GM12865 (cell line): ENCODE measurements at regions not wholly inside any gene's neighbourhood (a gene's known extent, or its start where the extent isn't known, plus 50 kb on each side); places are given as distances from the start of the nearest gene placed in this dataset.

Experiments
- DNase-seq: peaks from one replicate; pipeline ENCODE4 v3.0.0; 2010; ENCODE audit warnings: low read depth
- H3K4me3 ChIP-seq: 2 replicates; pipeline ENCODE4 v1.5.1; 2011; ENCODE audit warnings: mild to moderate bottlenecking, low read depth, low read length, control low read depth
- CTCF ChIP-seq: IDR thresholded peaks from 2 replicates; pipeline ENCODE4 v1.5.1; 2011; ENCODE audit warnings: low read length, control low read depth, low read depth, inconsistent platforms; ENCODE audit not compliant: insufficient read depth; ENCODE audit errors: missing control alignments

- TF ChIP-seq CTCF, result no peak
- no peak for DNase-seq
- H3K4me3 ChIP-seq, result no peak overlapping the region
Measured at GRCh38 chr4:181477591-181477990, 765.6 kb upstream of the TENM3 start.

GRCh38 chr4:181478656-181479055 is 764.5 kb upstream of the TENM3 start:
- no peak for TF ChIP-seq CTCF
- no peak overlapping the region for H3K4me3 ChIP-seq
- DNase-seq, result no peak

GRCh38 chr4:181479141-181479540 is 764.1 kb upstream of the TENM3 start:
- H3K4me3 ChIP-seq, result no peak overlapping the region
- DNase-seq, result no peak
- TF ChIP-seq CTCF, result no peak

GRCh38 chr4:181484396-181484795 is 758.8 kb upstream of the TENM3 start:
- H3K4me3 ChIP-seq, result no peak overlapping the region
- no peak for DNase-seq
- no peak for TF ChIP-seq CTCF

- no peak overlapping the region for H3K4me3 ChIP-seq
- no peak for DNase-seq
- no peak for TF ChIP-seq CTCF
Measured at GRCh38 chr4:181488926-181489325, 754.3 kb upstream of the TENM3 start.

- TF ChIP-seq CTCF, result no peak
- no peak for DNase-seq
- H3K4me3 ChIP-seq, result no peak overlapping the region
Measured at GRCh38 chr4:181498148-181498547, 745.1 kb upstream of the TENM3 start.

- H3K4me3 ChIP-seq, result no peak overlapping the region
- no peak for DNase-seq
- no peak for TF ChIP-seq CTCF
Measured at GRCh38 chr4:181502611-181503010, 740.6 kb upstream of the TENM3 start.
